Cardiac muscle cell (in vitro differentiated cells and primary cell): ENCODE measurements at regions not wholly inside any gene's neighbourhood (a gene's known extent, or its start where the extent isn't known, plus 50 kb on each side); places are given as distances from the start of the nearest gene placed in this dataset.

Experiments used
- DNase-seq, 2 donors: peaks; one replicate each; pipeline versions ENCODE4 v3.0.0 to v3.0.0-alpha.2; 2010 to 2017; ENCODE audit warnings: low read depth in 1 of 2, low spot score in 1 of 2
- H3K27ac ChIP-seq: fragments of 200-600 bp; sonication (generic); 2 replicates; pipeline ENCODE4 v1.5.1; 2016
- H3K27me3 ChIP-seq: fragments of 200-600 bp; sonication (generic); 2 replicates; pipeline ENCODE4 v1.6.0; 2016; ENCODE audit warnings: control low read depth
- H3K36me3 ChIP-seq: fragments of 200-600 bp; sonication (generic); 2 replicates; pipeline ENCODE4 v1.5.1; 2016; ENCODE audit warnings: control low read depth
- H3K4me1 ChIP-seq: fragments of 200-600 bp; sonication (generic); 2 replicates; pipeline ENCODE4 v1.8.1; 2017; ENCODE audit warnings: low read depth, mild to moderate bottlenecking, mixed run types
- H3K4me3 ChIP-seq: fragments of 200-600 bp; sonication (generic); 2 replicates; pipeline ENCODE4 v1.5.1; 2016; ENCODE audit warnings: mild to moderate bottlenecking
- H3K9me3 ChIP-seq: fragments of 200-600 bp; sonication (generic); 2 replicates; pipeline ENCODE4 v1.5.1; 2017; ENCODE audit warnings: low read depth, mild to moderate bottlenecking, control low read depth
- TF ChIP-seq, protein P1 (sequence below): IDR thresholded peaks from 2 replicates; pipeline ENCODE4 v1.5.1; 2012; ENCODE audit warnings: low read depth, mild to moderate bottlenecking, low read length

- Histone ChIP-seq H3K36me3 (no peaks in the 10 kb centered on the region), H3K27me3 (peaks cover 83% of the 10 kb centered on the region), H3K9me3 (no peaks in the 10 kb centered on the region), H3K27ac (no peak overlapping the region), H3K4me3 (no peak overlapping the region), H3K4me1 (no peaks in the 10 kb centered on the region)
- DNase-seq: peak in 1 of 2 donors; percentile 50
- TF ChIP-seq, protein P1, sequence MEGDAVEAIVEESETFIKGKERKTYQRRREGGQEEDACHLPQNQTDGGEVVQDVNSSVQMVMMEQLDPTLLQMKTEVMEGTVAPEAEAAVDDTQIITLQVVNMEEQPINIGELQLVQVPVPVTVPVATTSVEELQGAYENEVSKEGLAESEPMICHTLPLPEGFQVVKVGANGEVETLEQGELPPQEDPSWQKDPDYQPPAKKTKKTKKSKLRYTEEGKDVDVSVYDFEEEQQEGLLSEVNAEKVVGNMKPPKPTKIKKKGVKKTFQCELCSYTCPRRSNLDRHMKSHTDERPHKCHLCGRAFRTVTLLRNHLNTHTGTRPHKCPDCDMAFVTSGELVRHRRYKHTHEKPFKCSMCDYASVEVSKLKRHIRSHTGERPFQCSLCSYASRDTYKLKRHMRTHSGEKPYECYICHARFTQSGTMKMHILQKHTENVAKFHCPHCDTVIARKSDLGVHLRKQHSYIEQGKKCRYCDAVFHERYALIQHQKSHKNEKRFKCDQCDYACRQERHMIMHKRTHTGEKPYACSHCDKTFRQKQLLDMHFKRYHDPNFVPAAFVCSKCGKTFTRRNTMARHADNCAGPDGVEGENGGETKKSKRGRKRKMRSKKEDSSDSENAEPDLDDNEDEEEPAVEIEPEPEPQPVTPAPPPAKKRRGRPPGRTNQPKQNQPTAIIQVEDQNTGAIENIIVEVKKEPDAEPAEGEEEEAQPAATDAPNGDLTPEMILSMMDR: no peak
These were observed 115.4 kb upstream of the NAV2 start for GRCh38 chr11:19597206-19597605.

- TF ChIP-seq, protein P1: no peak
- DNase-seq: peak in 1 of 2 donors; percentile 76
- Histone ChIP-seq H3K9me3 (no peaks in the 10 kb centered on the region), H3K27me3 (peaks cover 84% of the 10 kb centered on the region), H3K4me3 (no peak overlapping the region), H3K36me3 (no peaks in the 10 kb centered on the region), H3K27ac (no peak overlapping the region), H3K4me1 (no peaks in the 10 kb centered on the region)
These were observed 116.5 kb upstream of the NAV2 start for GRCh38 chr11:19595840-19596751.

- TF ChIP-seq, protein P1: no peak
- no peak overlapping the region for H3K4me3 ChIP-seq
- peaks cover 86% of the 10 kb centered on the region for H3K27me3 ChIP-seq
- no peak overlapping the region for H3K27ac ChIP-seq
- no peaks in the 10 kb centered on the region for H3K9me3 ChIP-seq
- no peak for DNase-seq
- H3K36me3 ChIP-seq: no peaks in the 10 kb centered on the region
- no peaks in the 10 kb centered on the region for H3K4me1 ChIP-seq
These were observed 117.2 kb upstream of the NAV2 start for GRCh38 chr11:19595499-19595839.

DNA sequence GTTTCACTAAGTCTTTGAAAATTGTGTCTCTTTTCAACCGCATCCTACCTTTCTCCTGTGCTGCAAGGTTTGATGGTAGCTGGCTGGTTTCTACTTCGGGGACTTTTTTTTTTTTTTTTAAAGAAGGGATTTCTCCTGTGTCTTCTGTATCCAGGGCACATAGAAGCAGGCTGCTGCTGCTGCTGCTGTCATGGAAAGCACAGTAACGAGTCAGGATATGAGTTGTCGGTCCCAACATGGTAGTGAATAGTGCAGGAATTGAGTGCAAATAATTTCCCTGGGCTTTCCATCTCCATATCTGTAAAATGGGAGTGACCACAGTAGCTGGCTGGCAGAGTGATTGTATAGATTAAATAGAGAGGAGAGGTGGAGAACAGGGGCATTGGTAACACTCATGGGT is 118.3 kb upstream of the NAV2 start:
- H3K4me1 ChIP-seq: no peaks in the 10 kb centered on the region
- TF ChIP-seq, protein P1: no peak
- H3K27me3 ChIP-seq: peaks cover 84% of the 10 kb centered on the region
- H3K4me3 ChIP-seq: no peak overlapping the region
- DNase-seq: no peak
- H3K36me3 ChIP-seq: no peaks in the 10 kb centered on the region
- no peak overlapping the region for H3K27ac ChIP-seq
- no peaks in the 10 kb centered on the region for H3K9me3 ChIP-seq

GRCh38 chr11:19592842-19593241 is 119.8 kb upstream of the NAV2 start:
- TF ChIP-seq, protein P1: no peak
- Histone ChIP-seq H3K4me3 (no peak overlapping the region), H3K27me3 (peaks cover 70% of the 10 kb centered on the region), H3K27ac (no peak overlapping the region), H3K9me3 (no peaks in the 10 kb centered on the region), H3K4me1 (no peaks in the 10 kb centered on the region), H3K36me3 (no peaks in the 10 kb centered on the region)
- peak in 1 of 2 donors; percentile 39 for DNase-seq
